GM21619 (cell line): ENCODE measurements at regions not wholly inside any gene's neighbourhood (a gene's known extent, or its start where the extent isn't known, plus 50 kb on each side); places are given as distances from the start of the nearest gene placed in this dataset.

Experiments used
- ATAC-seq: cut with Tn5 transposase; IDR thresholded peaks from one replicate; pipeline ENCODE4 v1.9.1; 2021; ENCODE audit not compliant: unreplicated experiment

DNA sequence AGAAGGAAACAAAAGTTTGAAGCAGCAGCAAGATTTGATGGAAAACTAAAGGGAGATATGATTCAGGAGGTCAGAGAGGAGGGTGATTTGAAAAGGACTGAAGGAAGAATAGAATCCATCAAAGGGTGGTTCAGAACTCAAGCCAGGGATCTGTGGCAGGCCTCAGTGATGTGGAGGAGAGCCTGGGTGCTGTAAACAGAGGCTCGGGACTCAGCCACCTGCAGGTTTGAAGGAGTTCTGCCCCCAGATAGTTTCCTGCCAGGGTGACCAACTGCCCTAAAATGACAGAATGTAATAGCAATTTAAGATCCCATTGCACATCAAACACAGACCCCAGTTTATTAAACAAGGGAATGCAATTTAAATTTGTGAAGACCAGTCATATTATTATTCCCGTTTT, 204.0 kb upstream of the FAT1 start:
- ATAC-seq = no peak

DNA sequence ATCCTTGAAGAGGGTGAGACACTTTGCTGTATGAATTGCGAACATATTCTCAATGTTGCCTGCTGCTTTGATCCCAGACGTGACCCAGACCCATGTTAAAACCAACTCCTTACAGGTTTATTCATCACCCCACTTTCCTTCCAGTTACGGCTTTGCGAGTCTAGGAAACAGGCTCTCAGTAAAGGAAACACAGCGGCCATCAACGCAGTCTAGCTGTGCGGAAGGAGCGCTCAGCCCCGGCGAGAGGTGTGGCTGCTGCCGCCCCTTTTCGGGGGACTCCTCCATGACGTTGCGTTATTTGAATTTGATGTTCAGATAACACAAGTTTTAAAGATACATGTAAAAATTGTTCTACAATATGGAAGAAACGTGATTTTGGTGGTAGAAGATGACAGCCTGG, 206.4 kb upstream of the FAT1 start:
- no peak for ATAC-seq

DNA sequence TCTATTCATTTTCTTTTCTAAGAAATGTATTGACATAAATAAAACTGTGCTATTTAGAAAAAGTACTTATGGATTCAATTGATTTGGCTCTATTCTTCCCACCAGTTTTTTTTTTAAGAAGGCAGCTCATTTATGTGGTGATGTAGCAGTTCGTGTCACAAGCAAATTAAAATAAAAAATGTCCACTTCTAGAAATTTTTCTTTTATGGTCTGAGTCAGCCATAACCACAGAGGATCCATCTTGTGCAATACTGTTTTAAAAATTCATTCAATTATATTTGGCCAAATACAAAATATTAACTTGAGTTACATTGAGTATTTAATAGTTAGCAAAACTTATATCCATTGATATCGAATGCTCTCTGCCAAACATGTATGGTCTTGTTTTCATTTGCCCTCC, 207.9 kb upstream of the FAT1 start:
- no peak for ATAC-seq

DNA sequence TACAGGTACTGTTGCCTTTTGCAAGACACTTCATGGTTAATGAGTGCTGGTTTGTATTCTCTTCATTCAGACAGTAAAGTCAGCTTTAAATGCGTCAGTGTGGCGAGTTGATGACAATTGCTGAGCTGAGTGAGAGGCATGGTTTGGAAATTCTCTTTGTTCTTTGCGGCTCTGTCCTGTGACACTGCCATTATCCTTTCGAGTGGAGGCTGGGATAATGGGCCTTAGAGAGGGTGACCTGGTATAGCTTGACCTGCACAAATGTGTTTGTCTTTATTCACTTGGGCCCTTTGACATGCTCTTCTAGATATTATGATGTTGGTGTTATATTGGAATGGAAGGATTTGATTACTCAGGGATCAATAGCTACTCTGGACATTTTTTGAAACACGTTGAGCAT, 208.5 kb upstream of the FAT1 start:
- ATAC-seq = no peak

DNA sequence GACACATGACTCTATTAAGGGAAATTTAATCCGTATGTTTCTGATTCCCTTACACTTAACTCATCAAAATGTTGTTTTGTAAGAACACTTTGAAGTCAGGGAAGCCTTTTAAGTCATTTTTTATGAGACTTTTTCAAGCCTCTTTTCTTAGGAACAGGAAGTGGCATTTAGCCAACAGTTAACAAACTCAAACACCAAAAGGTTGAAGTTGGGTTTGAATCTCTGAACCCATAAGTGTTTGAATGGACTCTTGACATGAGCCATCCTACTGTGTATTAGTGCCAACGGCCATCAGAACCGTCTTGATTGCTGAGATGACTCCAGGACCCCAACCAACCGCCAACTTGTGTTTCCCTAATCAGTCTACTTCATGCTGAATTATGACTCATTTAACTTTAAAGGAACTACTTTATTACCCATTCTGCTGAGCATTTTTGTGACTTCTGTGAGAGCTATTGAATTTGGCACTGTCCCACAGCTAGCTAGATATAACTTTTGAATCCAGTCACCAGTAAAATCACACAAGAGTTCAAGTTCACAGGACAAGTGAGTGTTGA, 209.1 kb upstream of the FAT1 start:
- ATAC-seq = no peak

DNA sequence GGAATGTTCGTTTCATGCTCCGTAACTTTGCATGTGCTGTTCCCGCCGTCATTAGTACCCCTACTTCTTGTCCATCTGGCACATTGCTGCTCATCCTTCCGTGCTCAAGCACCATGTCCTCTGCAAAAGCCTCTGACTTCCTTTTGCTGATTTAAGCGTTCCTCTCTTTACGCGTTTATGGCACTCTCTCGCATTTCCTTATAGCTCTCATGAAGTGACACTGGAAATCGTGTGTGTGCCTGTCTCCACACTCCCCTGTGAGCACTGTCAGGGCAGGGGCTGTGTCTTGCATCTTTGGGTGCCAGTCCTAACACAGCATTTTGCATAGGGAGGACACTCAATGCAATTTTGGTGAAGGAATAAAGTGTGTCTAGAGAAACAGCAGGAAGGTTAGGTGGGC, 210.6 kb upstream of the FAT1 start:
- no peak for ATAC-seq

DNA sequence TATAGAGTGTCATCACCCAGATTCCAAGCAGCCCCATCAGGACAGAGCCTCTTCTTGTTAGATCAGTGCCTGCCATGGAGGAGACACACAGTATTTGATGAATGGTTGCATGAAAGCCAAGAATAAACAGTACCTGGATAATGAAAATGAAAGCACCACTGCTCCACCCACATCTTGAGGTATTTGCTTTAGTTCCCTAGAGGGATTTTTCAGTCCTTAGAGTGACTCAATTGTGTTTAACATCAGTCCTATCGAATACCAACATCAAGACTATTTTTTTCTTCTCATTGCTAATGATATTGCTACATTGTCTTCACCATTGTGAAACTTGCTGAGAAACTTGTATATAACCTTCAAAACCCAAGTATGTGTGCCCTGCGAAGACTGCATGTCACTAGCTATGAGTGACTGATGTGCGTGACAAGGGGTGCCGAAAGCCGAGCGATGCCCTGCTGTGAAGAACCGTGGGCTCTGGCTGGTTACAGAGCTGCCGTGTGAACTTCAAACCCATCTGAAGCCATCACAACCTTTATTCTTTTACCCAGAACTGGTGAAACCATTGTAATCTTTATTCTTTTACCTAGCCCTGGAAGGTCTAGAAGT, 211.3 kb upstream of the FAT1 start:
- ATAC-seq = no peak

DNA sequence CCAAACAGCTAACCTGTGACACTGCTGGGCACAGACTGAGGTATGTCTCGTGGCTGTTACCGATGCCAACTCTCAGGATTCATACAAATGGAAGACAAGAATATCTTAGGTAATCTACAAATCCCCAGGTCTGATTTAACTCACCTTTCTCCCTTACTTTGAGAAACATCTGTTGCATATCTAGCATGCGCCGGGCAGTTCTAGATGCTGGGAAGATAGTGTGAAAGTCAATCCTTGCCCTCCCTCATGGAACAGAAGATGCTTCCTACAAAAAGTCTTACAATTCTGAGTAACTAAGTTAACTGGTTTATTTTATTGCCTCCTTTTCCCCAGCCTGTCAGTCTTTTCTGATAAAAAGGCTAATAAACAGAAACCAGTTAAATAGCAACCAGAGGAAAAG, 212.2 kb upstream of the FAT1 start:
- no peak for ATAC-seq

DNA sequence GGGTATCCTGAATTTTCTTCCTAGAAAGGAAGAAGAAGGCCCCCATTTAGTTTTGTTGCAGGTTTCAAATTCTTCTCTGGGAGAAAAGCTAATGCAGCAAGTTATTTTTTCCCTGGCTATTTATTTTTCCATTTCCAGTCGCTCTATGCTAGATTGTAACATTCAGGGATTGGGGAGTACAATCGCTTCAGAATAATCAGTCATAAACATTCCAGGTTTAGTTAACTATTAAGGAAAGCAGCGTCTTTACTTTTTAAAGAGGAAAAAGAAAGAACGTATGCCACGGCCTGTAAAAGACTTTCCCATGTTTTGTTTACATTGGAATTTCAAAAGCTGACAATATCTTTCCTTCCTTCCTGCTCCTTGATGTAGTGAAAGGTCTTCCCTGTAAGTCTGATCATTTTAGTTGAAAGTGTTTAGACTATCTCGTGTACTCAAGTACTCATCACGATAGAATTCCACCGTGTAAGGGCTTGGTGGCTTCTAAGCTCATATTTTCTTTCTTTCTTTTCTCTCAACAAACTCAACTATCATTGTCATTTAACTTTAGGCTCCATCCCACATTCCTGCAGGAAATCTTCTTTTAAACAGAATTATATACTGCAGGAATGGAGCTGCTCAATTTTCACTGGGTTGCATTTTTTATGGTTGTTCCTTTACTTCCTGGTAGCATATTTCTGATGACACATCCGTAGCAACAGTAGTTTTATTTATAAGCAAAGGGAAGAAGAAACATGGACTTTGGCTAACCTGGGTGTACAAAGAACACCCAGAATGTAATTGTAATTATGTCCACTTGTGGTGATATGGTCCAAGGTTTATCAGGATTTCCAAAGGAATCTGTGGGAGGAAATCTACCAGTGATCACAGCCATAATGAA, 213.1 kb upstream of the FAT1 start:
- ATAC-seq = no peak

DNA sequence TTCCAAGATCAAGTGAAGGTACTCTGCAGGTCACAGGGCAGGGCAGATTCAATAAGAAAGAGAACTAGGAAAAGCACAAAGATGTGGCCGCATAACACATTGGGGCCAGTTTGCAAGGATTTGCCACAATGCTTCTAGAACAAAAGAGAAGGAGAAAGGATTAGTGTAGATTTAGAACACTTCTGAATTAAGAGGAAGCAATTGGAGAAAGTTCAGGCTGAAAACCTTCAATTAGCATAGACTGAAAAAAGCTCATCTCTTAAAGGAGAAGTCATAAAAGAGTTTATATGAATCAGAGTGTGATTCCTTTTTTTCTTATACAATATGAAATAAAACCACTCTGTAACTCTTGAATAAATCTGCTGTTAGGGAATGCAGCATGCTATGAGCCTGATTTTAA, 215.6 kb upstream of the FAT1 start:
- no peak for ATAC-seq

DNA sequence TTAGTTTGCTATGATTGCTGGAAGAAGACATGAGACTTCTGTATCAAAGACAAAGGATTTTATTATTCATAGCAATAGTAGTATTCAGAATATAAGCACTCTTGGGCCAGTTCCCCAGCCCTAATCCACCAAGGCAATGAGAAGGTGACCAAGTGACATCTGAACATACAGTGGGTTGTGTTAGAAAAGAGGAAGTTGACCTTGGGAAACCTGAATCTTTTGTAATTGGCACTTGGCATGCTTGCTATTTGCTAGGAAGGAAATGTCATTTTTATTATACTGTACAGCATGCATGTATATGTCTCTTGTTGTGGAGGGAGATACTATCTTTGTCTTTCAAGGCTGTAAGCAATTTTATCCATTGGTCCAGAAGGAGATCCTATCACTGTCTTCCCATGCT, 216.1 kb upstream of the FAT1 start:
- no peak for ATAC-seq

DNA sequence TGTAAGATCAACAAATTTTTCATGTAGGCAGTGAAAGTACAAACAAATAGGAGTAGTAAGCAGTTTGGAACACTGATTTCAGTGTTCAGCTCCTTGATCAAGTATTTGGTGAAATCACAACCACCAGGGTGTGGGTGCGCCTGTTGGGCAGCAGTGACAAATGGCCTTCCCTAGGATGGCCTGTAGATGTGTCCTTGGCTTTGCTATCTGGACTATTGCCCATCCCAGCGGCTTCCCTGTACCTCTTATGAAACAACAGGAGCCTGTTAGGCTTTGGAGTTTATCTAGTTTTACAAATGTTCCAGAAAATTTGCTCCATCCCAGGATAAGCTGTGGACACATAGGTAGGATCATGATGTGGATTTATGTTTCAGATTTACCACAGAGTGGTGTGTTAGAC, 216.8 kb upstream of the FAT1 start:
- no peak for ATAC-seq

DNA sequence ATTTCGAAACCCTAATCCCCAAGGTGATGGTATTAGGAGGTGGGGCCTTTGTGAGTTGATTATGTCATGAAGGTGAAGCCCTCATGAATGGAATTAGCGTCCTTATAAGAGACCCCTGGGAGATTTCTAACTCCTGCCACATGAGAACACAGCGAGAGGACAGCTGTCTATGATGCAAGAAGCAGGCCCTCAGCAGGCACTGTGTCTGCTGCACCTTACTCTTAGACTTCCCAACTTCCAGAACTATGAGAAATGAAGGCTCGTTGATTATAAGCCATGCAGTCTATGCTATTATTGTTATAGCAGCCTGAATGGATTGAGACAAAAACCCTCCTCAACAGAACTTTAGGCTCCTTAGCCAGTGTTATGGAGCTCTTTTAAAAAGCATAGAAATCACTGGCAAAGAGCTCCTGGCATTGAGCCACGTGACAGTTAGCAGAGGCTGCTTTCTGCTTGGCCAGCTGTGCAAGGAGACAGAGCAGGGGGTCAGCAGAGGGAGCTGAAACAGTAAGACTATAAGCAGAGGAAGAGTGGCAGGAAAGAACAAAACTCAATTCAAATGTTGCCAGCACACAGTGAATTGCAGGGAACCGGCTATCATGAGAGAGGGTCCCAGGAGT, 219.2 kb upstream of the FAT1 start:
- no peak for ATAC-seq

DNA sequence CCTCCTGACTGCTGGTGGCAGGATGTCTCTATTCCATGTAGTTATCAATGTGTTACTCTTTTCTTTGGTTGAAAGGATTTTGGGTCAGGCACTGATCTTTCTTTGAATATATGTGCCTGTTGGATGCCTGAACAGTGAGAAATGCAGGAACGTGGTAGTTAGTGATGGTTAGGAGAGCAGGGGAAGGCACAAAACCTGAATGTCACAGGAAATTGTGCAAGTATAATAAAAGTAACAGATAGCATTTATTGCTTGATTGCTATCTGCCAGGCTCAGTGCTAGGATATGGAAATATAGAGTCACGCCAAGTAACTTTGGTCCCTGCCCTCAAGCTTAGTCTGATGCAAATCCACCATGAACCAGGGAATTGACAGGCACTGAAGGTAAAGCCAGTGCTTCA, 219.8 kb upstream of the FAT1 start:
- no peak for ATAC-seq

DNA sequence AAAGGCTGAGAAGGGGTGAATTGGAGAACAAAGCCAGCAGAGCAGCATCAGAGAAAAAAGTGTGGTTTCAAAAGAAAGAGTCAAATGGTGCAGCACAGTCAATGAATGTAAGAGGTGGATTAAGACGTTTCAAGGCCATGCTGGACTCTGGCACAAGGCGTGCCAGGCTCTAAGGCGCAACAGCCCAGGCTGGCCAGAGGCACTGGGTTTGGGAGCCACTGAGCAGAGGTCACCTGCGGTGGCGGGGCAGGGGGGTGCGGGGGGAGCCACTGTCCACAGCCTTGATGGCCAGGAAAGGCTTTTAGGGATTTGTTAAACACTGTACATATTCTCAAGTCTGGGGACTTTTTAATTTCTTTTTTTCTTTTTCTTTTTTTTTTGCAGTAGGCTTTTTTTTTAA, 222.5 kb upstream of the FAT1 start:
- ATAC-seq = no peak

DNA sequence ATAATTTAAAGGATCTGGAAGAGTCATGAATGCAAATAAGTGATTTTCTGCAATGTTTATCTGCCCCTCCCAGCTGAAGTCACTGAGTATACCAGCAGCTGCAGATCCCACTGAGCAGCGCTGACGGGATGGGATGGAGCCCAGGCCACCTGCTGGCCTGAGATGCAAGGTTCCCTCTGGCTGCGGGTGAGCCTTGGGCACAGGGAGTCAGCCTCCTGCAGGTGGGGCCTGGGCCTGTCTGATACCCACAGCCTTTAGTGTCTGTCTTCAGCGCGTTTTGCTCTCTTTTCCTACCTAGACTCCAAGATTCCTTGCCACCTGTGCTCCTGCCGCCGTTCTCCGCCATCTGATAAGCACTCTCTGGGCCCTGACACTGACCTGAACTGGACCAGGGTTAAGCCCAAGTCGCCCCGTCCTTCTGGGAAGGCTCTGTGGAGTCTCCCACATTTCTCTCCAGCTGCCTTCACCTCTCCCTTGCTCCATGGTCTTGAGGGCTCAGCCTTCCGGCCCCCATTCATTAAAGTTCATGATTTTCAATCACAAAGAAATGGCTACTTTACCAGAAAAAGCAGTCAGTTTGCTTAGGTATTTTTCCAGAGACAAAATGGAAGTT, 223.1 kb upstream of the FAT1 start:
- no peak for ATAC-seq

DNA sequence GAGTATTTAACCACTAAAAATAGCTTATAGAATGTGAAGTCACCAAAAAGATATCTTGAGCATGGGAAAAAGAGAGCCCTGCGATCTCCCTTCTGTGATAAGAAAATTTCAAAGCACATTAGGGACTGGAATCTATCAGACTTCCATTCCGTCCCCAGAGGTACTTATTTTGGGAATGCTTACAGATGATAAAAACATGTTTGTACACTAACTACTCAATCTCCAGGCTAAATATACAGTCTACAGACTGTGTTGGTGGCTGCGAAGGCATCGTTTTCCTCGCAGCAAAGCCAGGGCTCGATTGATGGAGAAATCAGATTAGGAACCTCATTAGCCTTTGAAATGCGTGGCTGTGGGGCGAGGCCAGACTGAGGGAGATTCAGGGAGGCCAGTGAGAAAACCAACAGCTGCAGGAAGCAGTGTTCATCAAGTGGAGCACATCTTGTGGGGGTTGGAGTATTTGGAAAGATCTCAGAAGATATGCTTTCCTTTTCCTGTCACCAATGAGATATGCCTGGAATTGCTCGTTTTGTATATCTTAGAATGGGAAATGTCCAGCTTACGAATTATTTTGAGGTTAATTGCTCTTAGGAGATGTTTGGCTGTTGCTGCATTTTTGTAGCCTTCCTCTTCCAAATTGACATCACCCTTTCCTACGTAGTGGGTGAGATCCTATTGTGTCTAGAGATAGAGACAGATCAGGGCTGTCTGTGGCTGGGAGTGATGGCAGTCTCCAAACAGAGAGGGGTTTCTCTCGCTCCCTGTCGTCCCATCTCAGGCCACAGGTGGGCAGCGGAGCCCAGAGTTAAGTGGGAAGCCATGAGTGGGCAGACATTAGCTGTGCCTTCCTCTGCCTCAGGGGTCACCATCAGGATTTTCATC, 224.9 kb upstream of the FAT1 start:
- ATAC-seq = no peak

DNA sequence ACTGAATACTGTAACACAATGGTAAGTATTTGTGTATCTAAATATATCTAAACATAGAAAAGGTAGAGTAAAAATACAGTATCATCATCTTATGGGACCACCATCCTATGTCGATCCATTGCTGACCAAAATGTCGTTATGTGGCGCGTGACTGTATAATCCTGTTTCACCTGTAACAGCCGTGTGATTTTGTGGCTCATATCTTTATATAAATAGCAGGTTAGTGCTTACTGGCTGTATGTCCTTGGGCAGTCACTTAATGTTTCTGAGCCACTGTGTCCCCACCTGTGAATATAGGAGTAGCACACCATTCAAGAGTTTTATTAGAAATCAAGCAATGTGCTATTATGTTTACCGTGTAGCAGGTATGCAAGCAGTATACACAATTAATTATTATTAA, 226.2 kb upstream of the FAT1 start:
- no peak for ATAC-seq

DNA sequence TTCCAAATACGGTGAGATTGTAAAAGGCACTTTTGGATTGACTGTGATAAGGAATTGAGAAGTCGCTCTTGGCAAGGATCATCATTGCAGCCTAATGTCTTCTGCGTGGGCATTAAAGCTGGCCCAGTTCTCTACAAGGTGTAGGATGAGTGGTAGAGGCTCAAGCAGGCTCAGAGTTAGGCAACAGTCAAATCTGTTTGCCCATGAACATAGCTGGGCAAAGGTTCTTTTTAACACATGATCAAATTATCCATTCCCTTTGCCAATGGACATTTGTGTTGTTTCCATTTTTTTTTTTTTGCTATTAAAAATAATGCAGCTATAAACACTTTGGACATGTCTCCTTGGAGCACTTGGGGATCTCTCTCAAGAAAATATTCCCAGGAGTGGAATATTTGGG, 229.1 kb upstream of the FAT1 start:
- no peak for ATAC-seq

DNA sequence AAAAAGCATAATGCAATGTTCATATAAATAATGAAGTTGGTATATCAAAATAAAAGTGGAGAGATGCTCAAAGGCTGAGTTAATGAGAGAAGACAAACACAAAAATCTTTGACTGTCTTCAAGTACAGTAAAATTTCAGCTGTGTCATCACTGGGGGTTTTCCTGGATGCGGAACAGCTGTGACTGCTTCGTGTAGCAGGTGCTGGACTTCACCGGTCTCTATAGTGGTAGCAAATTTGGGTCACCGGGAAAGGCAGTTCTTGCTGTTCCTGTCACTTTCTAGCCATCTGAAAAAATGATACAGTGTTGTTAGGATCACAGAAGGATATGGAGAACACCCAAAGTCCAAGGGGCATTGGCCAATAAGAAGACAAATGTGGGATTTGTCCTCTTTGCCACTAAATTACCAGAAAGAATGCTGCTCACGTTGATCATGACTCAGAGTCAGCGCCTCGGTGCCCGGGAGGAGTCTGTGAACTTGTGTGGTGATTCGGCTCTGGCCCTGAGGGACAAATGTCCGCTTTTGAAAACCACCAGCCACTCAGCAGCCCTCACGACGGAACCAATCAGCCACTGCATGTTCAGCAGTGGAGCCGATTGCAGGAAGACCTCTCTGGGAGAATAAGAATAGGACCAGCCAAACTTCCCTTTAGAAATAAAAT, 230.1 kb upstream of the FAT1 start:
- ATAC-seq = no peak
